ENCODE measurements at regions not wholly inside any gene's neighbourhood (a gene's known extent, or its start where the extent isn't known, plus 50 kb on each side); places are given as distances from the start of the nearest gene placed in this dataset.

DNA sequence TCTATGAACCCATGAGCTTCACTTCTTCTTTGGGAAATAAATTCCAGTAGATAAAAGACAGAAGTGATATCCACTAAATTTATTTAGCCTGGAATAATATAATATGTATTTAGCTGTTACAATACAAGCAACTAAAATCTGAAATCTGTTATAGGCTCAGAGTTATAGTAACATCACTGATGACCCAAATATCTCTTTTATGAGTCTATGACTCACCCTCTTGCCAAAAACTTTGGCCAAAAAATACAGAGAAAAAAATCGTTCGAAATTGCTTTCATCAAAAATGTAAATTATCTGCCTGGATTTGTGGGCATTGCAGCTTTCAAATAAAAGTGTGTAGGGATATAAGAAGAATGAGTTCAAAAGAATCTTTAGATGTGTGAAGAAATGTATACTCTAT is 89.4 kb upstream of the DKK2 start:
- TF ChIP-seq POLR2AphosphoS5 (IDR thresholded peaks at IDR 0.05; ENCODE audit: low read depth, low read length) (no peak), SIN3A (IDR thresholded peaks at IDR 0.05; ENCODE audit: borderline replicate concordance, insufficient read depth, low read length) (no peak), TAF1 (IDR thresholded peaks at IDR 0.05; ENCODE audit: borderline replicate concordance, insufficient read depth, low read length) (no peak), FOXP2 (optimal IDR thresholded peaks at IDR 0.05; ENCODE audit: borderline replicate concordance, extremely low read depth, extremely low read length, insufficient read depth) (no peak)
- TF ChIP-seq, protein P1, sequence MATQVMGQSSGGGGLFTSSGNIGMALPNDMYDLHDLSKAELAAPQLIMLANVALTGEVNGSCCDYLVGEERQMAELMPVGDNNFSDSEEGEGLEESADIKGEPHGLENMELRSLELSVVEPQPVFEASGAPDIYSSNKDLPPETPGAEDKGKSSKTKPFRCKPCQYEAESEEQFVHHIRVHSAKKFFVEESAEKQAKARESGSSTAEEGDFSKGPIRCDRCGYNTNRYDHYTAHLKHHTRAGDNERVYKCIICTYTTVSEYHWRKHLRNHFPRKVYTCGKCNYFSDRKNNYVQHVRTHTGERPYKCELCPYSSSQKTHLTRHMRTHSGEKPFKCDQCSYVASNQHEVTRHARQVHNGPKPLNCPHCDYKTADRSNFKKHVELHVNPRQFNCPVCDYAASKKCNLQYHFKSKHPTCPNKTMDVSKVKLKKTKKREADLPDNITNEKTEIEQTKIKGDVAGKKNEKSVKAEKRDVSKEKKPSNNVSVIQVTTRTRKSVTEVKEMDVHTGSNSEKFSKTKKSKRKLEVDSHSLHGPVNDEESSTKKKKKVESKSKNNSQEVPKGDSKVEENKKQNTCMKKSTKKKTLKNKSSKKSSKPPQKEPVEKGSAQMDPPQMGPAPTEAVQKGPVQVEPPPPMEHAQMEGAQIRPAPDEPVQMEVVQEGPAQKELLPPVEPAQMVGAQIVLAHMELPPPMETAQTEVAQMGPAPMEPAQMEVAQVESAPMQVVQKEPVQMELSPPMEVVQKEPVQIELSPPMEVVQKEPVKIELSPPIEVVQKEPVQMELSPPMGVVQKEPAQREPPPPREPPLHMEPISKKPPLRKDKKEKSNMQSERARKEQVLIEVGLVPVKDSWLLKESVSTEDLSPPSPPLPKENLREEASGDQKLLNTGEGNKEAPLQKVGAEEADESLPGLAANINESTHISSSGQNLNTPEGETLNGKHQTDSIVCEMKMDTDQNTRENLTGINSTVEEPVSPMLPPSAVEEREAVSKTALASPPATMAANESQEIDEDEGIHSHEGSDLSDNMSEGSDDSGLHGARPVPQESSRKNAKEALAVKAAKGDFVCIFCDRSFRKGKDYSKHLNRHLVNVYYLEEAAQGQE (IDR thresholded peaks at IDR 0.05; ENCODE audit: insufficient read depth in 1 of 2, low read depth in 2 of 2, low read length in 2 of 2), result no peak

DNA sequence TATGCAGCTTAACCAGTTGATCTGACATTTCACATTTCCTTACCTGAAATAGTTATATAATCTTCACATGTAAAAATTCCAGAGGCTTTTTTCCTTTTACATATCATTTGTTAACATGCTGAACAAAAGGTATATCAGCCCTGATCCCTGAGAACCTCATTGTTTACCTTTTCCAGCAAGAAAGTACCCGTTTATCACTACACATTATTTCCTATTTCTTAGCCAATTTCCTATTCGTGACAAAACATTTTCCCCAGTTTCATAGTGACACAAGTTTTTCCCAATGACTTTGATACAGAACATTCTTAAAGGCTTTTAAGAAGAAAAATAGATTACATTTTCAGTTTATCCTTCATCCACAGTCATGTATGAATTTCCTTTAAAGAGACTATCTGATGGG is 86.6 kb upstream of the DKK2 start:
- TF ChIP-seq SIN3A (IDR thresholded peaks at IDR 0.05; ENCODE audit: borderline replicate concordance, insufficient read depth, low read length) (no peak), TAF1 (IDR thresholded peaks at IDR 0.05; ENCODE audit: borderline replicate concordance, insufficient read depth, low read length) (no peak), FOXP2 (optimal IDR thresholded peaks at IDR 0.05; ENCODE audit: borderline replicate concordance, extremely low read depth, extremely low read length, insufficient read depth) (no peak), POLR2AphosphoS5 (IDR thresholded peaks at IDR 0.05; ENCODE audit: low read depth, low read length) (no peak)
- TF ChIP-seq, protein P1 (IDR thresholded peaks at IDR 0.05; ENCODE audit: insufficient read depth in 1 of 2, low read depth in 2 of 2, low read length in 2 of 2), result no peak

DNA sequence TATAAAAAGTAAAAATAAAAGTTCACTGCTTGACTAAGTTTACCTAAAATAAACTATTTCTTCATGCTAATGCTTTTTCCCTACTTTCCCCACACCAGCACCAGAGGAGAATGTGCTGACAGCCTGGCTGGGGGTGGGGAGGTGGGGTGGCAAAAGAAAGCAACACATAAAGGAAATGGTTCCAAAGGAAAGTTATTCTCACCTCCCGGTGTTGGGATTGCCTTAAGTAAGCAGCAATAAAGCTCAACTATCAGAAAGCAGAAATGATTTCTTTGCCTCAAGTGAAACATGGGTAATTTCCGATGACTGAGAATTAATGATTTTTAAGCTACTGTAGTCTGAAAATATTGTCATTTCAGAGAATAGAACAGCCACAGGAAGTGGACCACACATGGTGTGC is 84.5 kb upstream of the DKK2 start:
- TF ChIP-seq SIN3A (IDR thresholded peaks at IDR 0.05; ENCODE audit: borderline replicate concordance, insufficient read depth, low read length) (no peak), TAF1 (IDR thresholded peaks at IDR 0.05; ENCODE audit: borderline replicate concordance, insufficient read depth, low read length) (no peak)
- TF ChIP-seq, protein P1 (IDR thresholded peaks at IDR 0.05; ENCODE audit: insufficient read depth in 1 of 2, low read depth in 2 of 2, low read length in 2 of 2), result no peak

DNA sequence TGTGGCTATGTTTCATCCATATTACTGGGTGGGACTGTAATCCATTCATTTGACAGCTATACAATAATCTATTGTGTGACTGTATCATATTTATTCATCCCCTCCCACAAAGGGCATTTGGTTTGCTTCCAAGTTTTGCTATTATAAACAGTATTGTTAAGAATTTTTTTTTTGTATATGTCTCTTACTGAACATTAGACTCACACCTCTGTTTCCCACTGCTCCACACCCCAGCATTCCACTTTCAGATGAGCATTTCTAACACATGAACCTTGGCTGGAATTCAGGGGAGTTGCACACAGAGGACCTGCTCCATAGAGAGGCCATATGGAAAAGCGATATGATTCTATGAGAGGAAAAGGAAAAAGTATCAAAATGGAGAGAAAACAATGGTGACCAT is 81.6 kb upstream of the DKK2 start:
- TF ChIP-seq, protein P1 (IDR thresholded peaks at IDR 0.05; ENCODE audit: insufficient read depth in 1 of 2, low read depth in 2 of 2, low read length in 2 of 2), result no peak
- no peak for TF ChIP-seq TAF1 (IDR thresholded peaks at IDR 0.05; ENCODE audit: borderline replicate concordance, insufficient read depth, low read length)

DNA sequence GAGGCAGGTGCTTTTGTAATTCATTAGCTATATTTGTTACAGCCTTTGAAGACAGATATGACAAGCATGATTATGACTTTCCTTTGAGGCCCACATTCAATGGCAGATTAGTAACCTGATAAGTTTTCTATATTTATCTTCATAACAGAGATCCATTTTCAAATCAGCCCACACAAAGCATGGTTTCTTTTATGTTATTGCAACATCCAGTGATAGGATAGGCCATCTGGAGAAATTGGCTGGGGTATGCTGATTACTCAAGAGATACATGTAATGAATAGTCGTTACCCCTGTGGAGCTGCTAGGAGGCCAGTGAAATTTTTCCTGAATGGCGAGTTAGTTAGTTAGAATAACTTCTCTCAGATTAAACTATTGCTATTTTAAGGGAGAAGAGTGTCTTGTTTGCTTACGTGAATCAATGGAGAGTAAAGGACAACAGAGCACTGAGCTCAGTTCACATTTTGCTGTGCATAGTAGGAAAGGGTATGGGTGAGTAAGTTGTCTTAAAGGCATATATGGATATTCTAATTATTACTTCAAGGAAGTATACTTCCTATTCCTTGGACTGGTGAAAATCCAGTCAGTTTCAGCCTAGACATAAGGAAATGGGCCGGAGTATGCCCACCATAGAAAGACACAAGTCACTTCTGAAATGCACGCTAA is 79.2 kb upstream of the DKK2 start:
- no peak; the same call in 1 of the 2 replicates for TF ChIP-seq POLR2AphosphoS5 (IDR thresholded peaks at IDR 0.05; ENCODE audit: low read depth, low read length)
- TF ChIP-seq, protein P1 (IDR thresholded peaks at IDR 0.05; ENCODE audit: insufficient read depth in 1 of 2, low read depth in 2 of 2, low read length in 2 of 2), result no peak
- TF ChIP-seq TAF1 (IDR thresholded peaks at IDR 0.05; ENCODE audit: borderline replicate concordance, insufficient read depth, low read length), result no peak
- no peak for TF ChIP-seq FOXP2 (optimal IDR thresholded peaks at IDR 0.05; ENCODE audit: borderline replicate concordance, extremely low read depth, extremely low read length, insufficient read depth)
- TF ChIP-seq SIN3A (IDR thresholded peaks at IDR 0.05; ENCODE audit: borderline replicate concordance, insufficient read depth, low read length), result no peak

Data from PFSK-1 (cell line).